HepG2 (cell line): ENCODE measurements at regions not wholly inside any gene's neighbourhood (a gene's known extent, or its start where the extent isn't known, plus 50 kb on each side); places are given as distances from the start of the nearest gene placed in this dataset.

Experiments used
- ATAC-seq: fragments of 200-7000 bp; cut with Tn5 transposase; 3 replicates; pipeline ENCODE4 v1.9.1; 2020; ENCODE audit warnings: mild to moderate bottlenecking, moderate library complexity
- BruUV-seq: library from RNA; stranded (reverse); fragments of 400-500 nt; replicated peaks from 2 replicates; lab custom pipeline; 2021; lab: Mats Ljungman, UMichigan
- CTCF ChIA-PET: fragments of 300-600 bp; formaldehyde crosslinking; extraction: SDS; loops from one replicate; lab custom pipeline; 2021; ENCODE audit warnings: low total read pairs, inconsistent platforms, low intra/inter-chr PET ratio; lab: Yijun Ruan, JAX
- POLR2A ChIA-PET: fragments of 350-600 bp; sonication (Branson Sonifier 250); formaldehyde crosslinking; loops from one replicate; lab custom pipeline; 2020; ENCODE audit warnings: antibody characterized with exemption, inconsistent platforms; lab: Yijun Ruan, JAX
- DNase-seq: peaks from one replicate; pipeline ENCODE4 v3.0.0-alpha.2; 2015; ENCODE audit warnings: low spot score
- FAIRE-seq: peaks from 3 replicates; lab custom pipeline; 2011; peaks lifted over from hg19 to GRCh38; lab: Jason Lieb, UNC
- H2AFZ ChIP-seq: one replicate; pipeline ENCODE4 v1.6.1; 2011; ENCODE audit warnings: low read length, inconsistent platforms
- H3K27ac ChIP-seq: fragments of 300-600 bp; 3 replicates; pipeline ENCODE4 v1.8.0; 2011; ENCODE audit warnings: mixed run types, mild to moderate bottlenecking, mixed read lengths, low read length, inconsistent platforms; ENCODE audit not compliant: insufficient read depth; ENCODE audit errors: extremely low read length
- H3K27me3 ChIP-seq, 2 experiments: fragments of 200-600 bp in 1 of 2; 2 replicates in 1 of 2; 3 replicates in 1 of 2; pipeline versions ENCODE4 v1.6.0 to v1.8.0; 2011; ENCODE audit warnings: low read length in 2 of 2, mild to moderate bottlenecking in 2 of 2, moderate library complexity in 2 of 2, inconsistent platforms in 1 of 2; ENCODE audit not compliant: insufficient read depth in 2 of 2, control insufficient read depth in 1 of 2
- H3K36me3 ChIP-seq, 2 experiments: fragments of 200-600 bp in 1 of 2; replicated peaks in 1 of 2; 2 replicates in 1 of 2; 3 replicates in 1 of 2; pipeline versions ENCODE4 v1.5.1 to v1.8.0; 2011; ENCODE audit warnings: low read length in 2 of 2, inconsistent platforms in 1 of 2; ENCODE audit not compliant: insufficient read depth in 2 of 2, control insufficient read depth in 1 of 2
- H3K4me1 ChIP-seq: 2 replicates; pipeline ENCODE4 v1.5.1; 2012; ENCODE audit warnings: low read length, inconsistent platforms; ENCODE audit not compliant: insufficient read depth
- H3K4me2 ChIP-seq: 2 replicates; pipeline ENCODE4 v1.6.0; 2011; ENCODE audit warnings: low read depth, low read length, inconsistent platforms
- H3K4me3 ChIP-seq, 3 experiments: fragments of 200-600 bp in 1 of 3; sonication (generic), shearing (Covaris generic) in 1 of 3; replicated peaks in 1 of 3; 2 replicates each; pipeline ENCODE4 v1.5.1; 2011 to 2016; ENCODE audit warnings: low read length in 3 of 3, inconsistent platforms in 2 of 3, low read depth in 2 of 3, mild to moderate bottlenecking in 2 of 3, control low read depth in 1 of 3, mixed read lengths in 1 of 3; ENCODE audit not compliant: insufficient read depth in 1 of 3
- H3K79me2 ChIP-seq: one replicate; pipeline ENCODE4 v1.6.1; 2011; ENCODE audit warnings: low read length, inconsistent platforms; ENCODE audit not compliant: insufficient read depth
- H3K9ac ChIP-seq: 2 replicates; pipeline ENCODE4 v1.6.0; 2011; ENCODE audit warnings: mild to moderate bottlenecking, low read depth, low read length, inconsistent platforms; ENCODE audit not compliant: insufficient read depth
- H3K9me3 ChIP-seq: 2 replicates; pipeline ENCODE4 v1.5.1; 2012; ENCODE audit warnings: mild to moderate bottlenecking, low read length
- H4K20me1 ChIP-seq: 2 replicates; pipeline ENCODE4 v1.6.0; 2011; ENCODE audit warnings: inconsistent platforms, mild to moderate bottlenecking, low read length, moderate library complexity; ENCODE audit not compliant: insufficient read depth
- AKAP8 ChIP-seq: sonication (generic); formaldehyde crosslinking; IDR thresholded peaks from 2 replicates; pipeline ENCODE4 v1.5.1; 2020; ENCODE audit warnings: mild to moderate bottlenecking, missing genetic modification reagents
- ATF1 ChIP-seq: IDR thresholded peaks from 2 replicates; pipeline ENCODE4 v1.6.1; 2016; ENCODE audit warnings: mild to moderate bottlenecking, control low read depth
- HNRNPUL1 ChIP-seq: fragments of 200-400 bp; formaldehyde crosslinking; IDR thresholded peaks from 2 replicates; pipeline ENCODE4 v1.6.1; 2017; ENCODE audit warnings: low read depth, mild to moderate bottlenecking, low read length, moderate library complexity
- KLF13 ChIP-seq: sonication (generic); formaldehyde crosslinking; IDR thresholded peaks from 2 replicates; pipeline ENCODE4 v1.4.0; 2020; ENCODE audit warnings: mild to moderate bottlenecking, missing genetic modification reagents
- KLF16 ChIP-seq, 2 experiments: sonication (generic) in 1 of 2; formaldehyde crosslinking in 1 of 2; IDR thresholded peaks; 2 replicates each; pipeline versions ENCODE4 v1.6.1 to v1.8.0; 2016 to 2023; ENCODE audit warnings: missing genetic modification reagents in 2 of 2, missing compliant biosample characterization in 1 of 2
- NCOA1 ChIP-seq: sonication (generic); formaldehyde crosslinking; IDR thresholded peaks from 2 replicates; pipeline ENCODE4 v1.9.0; 2021; ENCODE audit warnings: missing genetic modification reagents
- PAWR ChIP-seq: sonication (generic); formaldehyde crosslinking; IDR thresholded peaks from 2 replicates; pipeline ENCODE4 v1.4.0; 2020; ENCODE audit warnings: missing genetic modification reagents, mild to moderate bottlenecking, borderline replicate concordance
- SNAPC2 ChIP-seq: sonication (generic); formaldehyde crosslinking; IDR thresholded peaks from 2 replicates; pipeline ENCODE4 v1.8.1; 2022; ENCODE audit warnings: mild to moderate bottlenecking, missing genetic modification reagents
- SP2 ChIP-seq: sonication (generic); formaldehyde crosslinking; IDR thresholded peaks from 2 replicates; pipeline ENCODE4 v1.5.1; 2020; ENCODE audit warnings: mild to moderate bottlenecking, missing genetic modification reagents
- STAG1 ChIP-seq: sonication (generic); formaldehyde crosslinking; IDR thresholded peaks from 2 replicates; pipeline ENCODE4 v1.4.0; 2020; ENCODE audit warnings: missing genetic modification reagents
- TBX2 ChIP-seq: sonication (generic); formaldehyde crosslinking; IDR thresholded peaks from 2 replicates; pipeline ENCODE4 v1.5.0; 2020; ENCODE audit warnings: missing genetic modification reagents, mild to moderate bottlenecking, borderline replicate concordance
- TOPORS ChIP-seq: sonication (generic); formaldehyde crosslinking; IDR thresholded peaks from 2 replicates; pipeline ENCODE4 v1.8.0; 2023; ENCODE audit warnings: mild to moderate bottlenecking, missing genetic modification reagents
- ZBTB42 ChIP-seq: sonication (generic); formaldehyde crosslinking; IDR thresholded peaks from 2 replicates; pipeline ENCODE4 v1.5.0; 2020; ENCODE audit warnings: mild to moderate bottlenecking, missing genetic modification reagents
- ZNF556 ChIP-seq: sonication (generic); formaldehyde crosslinking; IDR thresholded peaks from 2 replicates; pipeline ENCODE4 v1.4.0; 2020; ENCODE audit warnings: mild to moderate bottlenecking, missing genetic modification reagents, borderline replicate concordance
- ZNF703 ChIP-seq: sonication (generic); formaldehyde crosslinking; IDR thresholded peaks from 2 replicates; pipeline ENCODE4 v1.5.1; 2020; ENCODE audit warnings: missing genetic modification reagents, mild to moderate bottlenecking, moderate library complexity, borderline replicate concordance
- ZNF83 ChIP-seq: sonication (generic); formaldehyde crosslinking; IDR thresholded peaks from 2 replicates; pipeline ENCODE4 v1.4.0; 2020; ENCODE audit warnings: missing genetic modification reagents, mild to moderate bottlenecking, borderline replicate concordance
- WGBS: methylation state at CpG from one replicate; pipeline ENCODE4 v1.1.6; 2017; ENCODE audit warnings: low lambda C conversion rate; 5-methylcytosine and 5-hydroxymethylcytosine counted together
- in situ Hi-C: cut with HindIII; loops from 2 replicates; pipeline ENCODE4 v1.10.0; 2017; ENCODE audit warnings: low pct_unique_long_range_greater_than_20kb; ENCODE audit not compliant: extremely low pct_ligation_motif_present
- intact Hi-C: fragments of 100-400 bp; cut with micrococcal nuclease; formaldehyde crosslinking; loops from one replicate; pipeline ENCODE4 v1.10.0; 2022; ENCODE audit not compliant: unreplicated experiment
- TF ChIP-seq, protein P1 (sequence below): sonication (generic); formaldehyde crosslinking; IDR thresholded peaks from 2 replicates; pipeline ENCODE4 v1.8.0; 2022; ENCODE audit warnings: missing genetic modification reagents, low read depth, mild to moderate bottlenecking, borderline replicate concordance
- TF ChIP-seq, protein P2 (sequence below): sonication (generic); formaldehyde crosslinking; conservative IDR thresholded peaks from 2 replicates; pipeline ENCODE4 v1.8.0; 2022; ENCODE audit warnings: missing genetic modification reagents
- TF ChIP-seq, protein P3 (sequence below): sonication (generic); formaldehyde crosslinking; IDR thresholded peaks from 2 replicates; pipeline ENCODE4 v1.5.0; 2020; ENCODE audit warnings: missing genetic modification reagents

DNA sequence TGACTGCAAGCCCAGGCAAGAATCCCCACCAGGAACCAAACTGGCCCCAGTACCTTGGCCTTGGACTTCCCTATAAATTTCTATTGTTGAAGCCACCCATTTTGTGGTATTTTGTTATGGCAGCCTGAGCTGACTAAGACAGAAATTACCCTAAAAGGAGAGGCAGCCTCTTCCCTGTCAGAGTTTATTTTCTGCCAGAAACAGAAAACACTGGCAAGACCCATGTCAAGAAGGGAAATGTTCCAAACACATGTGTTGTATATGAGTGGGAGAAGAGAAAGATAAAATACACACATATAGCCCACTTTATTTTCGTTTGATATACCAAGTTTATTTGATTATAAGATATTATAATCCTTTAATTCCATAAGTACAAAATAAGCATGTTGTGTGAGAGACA lies 225.1 kb upstream of the FSHR start:
- CTCF ChIA-PET, result no interaction called here
- FAIRE-seq, result no peak

More for the DNA sequence above, 225.1 kb upstream of the FSHR start:
- in situ Hi-C loops, result no loop called here
- Histone ChIP-seq H4K20me1 (no peaks in the 10 kb centered on the region), H3K27me3 (no peaks in the 10 kb centered on the region), H3K4me3 (no peak overlapping the region), H3K4me1 (no peaks in the 10 kb centered on the region), H3K9me3 (peaks cover 12% of the 10 kb centered on the region; the same call in 1 of the 2 replicates), H3K9ac (no peak overlapping the region), H3K4me2 (no peak overlapping the region), H3K79me2 (no peaks in the 10 kb centered on the region), H3K27ac (no peak overlapping the region), H3K36me3 (no peaks in the 10 kb centered on the region), H2AFZ (no peak overlapping the region)
- intact Hi-C loops, result no loop called here
- TF ChIP-seq, protein P1, sequence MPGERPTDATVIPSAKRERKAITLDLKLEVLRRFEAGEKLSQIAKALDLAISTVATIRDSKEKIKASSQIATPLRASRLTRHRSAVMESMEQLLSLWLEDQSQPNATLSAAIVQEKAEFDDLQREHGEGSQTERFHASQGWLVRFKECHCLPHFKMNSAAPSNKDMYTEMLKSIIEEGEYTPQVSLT (CRISPR knock-in tag), result no peak
- TF ChIP-seq SNAPC2 (CRISPR knock-in tag) (no peak), ZBTB42 (CRISPR knock-in tag) (no peak), SP2 (no peak), PAWR (CRISPR knock-in tag) (no peak), TOPORS (CRISPR knock-in tag) (no peak), ZNF83 (CRISPR knock-in tag) (no peak), KLF16 (CRISPR knock-in tag; IDR thresholded peaks at IDR 0.05) (no peak), TBX2 (CRISPR knock-in tag) (no peak), ZNF703 (CRISPR knock-in tag) (no peak), ATF1 (CRISPR knock-in tag) (no peak), AKAP8 (no peak), KLF13 (CRISPR knock-in tag) (no peak), STAG1 (no peak), NCOA1 (CRISPR knock-in tag) (no peak), HNRNPUL1 (no peak), ZNF556 (CRISPR knock-in tag) (no peak)
- TF ChIP-seq, protein P2, sequence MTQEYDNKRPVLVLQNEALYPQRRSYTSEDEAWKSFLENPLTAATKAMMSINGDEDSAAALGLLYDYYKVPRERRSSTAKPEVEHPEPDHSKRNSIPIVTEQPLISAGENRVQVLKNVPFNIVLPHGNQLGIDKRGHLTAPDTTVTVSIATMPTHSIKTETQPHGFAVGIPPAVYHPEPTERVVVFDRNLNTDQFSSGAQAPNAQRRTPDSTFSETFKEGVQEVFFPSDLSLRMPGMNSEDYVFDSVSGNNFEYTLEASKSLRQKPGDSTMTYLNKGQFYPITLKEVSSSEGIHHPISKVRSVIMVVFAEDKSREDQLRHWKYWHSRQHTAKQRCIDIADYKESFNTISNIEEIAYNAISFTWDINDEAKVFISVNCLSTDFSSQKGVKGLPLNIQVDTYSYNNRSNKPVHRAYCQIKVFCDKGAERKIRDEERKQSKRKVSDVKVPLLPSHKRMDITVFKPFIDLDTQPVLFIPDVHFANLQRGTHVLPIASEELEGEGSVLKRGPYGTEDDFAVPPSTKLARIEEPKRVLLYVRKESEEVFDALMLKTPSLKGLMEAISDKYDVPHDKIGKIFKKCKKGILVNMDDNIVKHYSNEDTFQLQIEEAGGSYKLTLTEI, result no peak
- TF ChIP-seq, protein P3, sequence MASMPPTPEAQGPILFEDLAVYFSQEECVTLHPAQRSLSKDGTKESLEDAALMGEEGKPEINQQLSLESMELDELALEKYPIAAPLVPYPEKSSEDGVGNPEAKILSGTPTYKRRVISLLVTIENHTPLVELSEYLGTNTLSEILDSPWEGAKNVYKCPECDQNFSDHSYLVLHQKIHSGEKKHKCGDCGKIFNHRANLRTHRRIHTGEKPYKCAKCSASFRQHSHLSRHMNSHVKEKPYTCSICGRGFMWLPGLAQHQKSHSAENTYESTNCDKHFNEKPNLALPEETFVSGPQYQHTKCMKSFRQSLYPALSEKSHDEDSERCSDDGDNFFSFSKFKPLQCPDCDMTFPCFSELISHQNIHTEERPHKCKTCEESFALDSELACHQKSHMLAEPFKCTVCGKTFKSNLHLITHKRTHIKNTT (CRISPR knock-in tag), result no peak
- no TSS peak for BruUV-seq
- DNase-seq, result no peak
- POLR2A ChIA-PET, result no interaction called here
- WGBS, result 2% methylated on average over 1 of the region's 1 CpG
- no peak for ATAC-seq
